Testis (tissue), 2 donors: ENCODE measurements at regions not wholly inside any gene's neighbourhood (a gene's known extent, or its start where the extent isn't known, plus 50 kb on each side); places are given as distances from the start of the nearest gene placed in this dataset.

ENCODE experiments used
- DNase-seq: peaks from one replicate; pipeline ENCODE4 v3.0.0-alpha.2; 2019
- H3K27ac ChIP-seq, 2 donors: fragments of 200-600 bp; sonication (generic); one replicate each; pipeline ENCODE4 v1.5.1; 2019
- H3K27me3 ChIP-seq: fragments of 200-600 bp; sonication (generic); one replicate; pipeline ENCODE4 v1.5.1; 2019
- H3K36me3 ChIP-seq: fragments of 200-600 bp; sonication (generic); one replicate; pipeline ENCODE4 v1.5.1; 2017; ENCODE audit warnings: low read depth; ENCODE audit errors: missing control alignments
- H3K4me1 ChIP-seq: fragments of 200-600 bp; sonication (generic); one replicate; pipeline ENCODE4 v1.5.1; 2019
- H3K4me3 ChIP-seq, 2 donors: fragments of 200-600 bp; sonication (generic); one replicate each; pipeline ENCODE4 v1.5.1; 2017 to 2019
- H3K9me3 ChIP-seq: fragments of 200-600 bp; sonication (generic); one replicate; pipeline ENCODE4 v1.5.1; 2017
- POLR2A ChIP-seq: fragments of 450-650 bp; IDR thresholded peaks from one replicate; pipeline ENCODE4 v1.6.1; 2017; ENCODE audit warnings: antibody characterized with exemption, mild to moderate bottlenecking, moderate library complexity
- WGBS, 2 donors: methylation state at CpG; one replicate each; pipeline ENCODE4 v1.1.5; 2018; 5-methylcytosine and 5-hydroxymethylcytosine counted together
- intact Hi-C: fragments of 100-400 bp; cut with DNase I; formaldehyde crosslinking; loops from one replicate; pipeline ENCODE4 v1.15.1; 2023; ENCODE audit warnings: low total_unique reads
- TF ChIP-seq, protein P1 (sequence below), 3 experiments: fragments of 450-650 bp in 2 of 3; fragments of 200-600 bp in 1 of 3; sonication (generic) in 1 of 3; IDR thresholded peaks; one replicate each; pipeline ENCODE4 v1.5.1; 2016 to 2019; ENCODE audit warnings: antibody characterized with exemption in 3 of 3, mild to moderate bottlenecking in 2 of 3, moderate library complexity in 1 of 3

DNA sequence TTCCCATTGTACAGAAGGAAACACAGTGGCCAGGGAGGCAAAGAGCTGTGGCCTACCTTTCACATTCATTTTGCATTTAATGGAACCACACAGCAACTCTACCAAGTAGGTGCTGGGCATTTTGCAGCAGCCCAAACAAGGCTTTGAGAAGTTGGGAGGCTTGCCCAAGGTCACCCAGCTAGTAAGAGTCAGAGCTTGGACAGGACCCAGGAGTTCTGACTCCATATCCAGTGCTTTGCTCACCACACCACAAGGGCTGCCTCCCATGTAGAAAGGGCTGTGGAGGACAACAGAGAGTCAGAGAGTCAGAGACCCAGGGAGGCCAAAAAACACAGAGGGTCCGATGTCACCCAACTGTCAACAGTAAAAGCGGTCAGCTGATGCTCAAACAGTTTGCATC lies 400.2 kb downstream of the BCL11B start:
- H3K27ac ChIP-seq, result no peak overlapping the region
- H3K9me3 ChIP-seq, result no peaks in the 10 kb centered on the region
- no peaks in the 10 kb centered on the region for H3K4me1 ChIP-seq
- WGBS, 2 donors, result 67 to 72% methylated on average over 2 of the region's 2 CpGs
- H3K27me3 ChIP-seq, result no peaks in the 10 kb centered on the region
- H3K36me3 ChIP-seq, result no peaks in the 10 kb centered on the region
- intact Hi-C loops, result no loop called here
- TF ChIP-seq, protein P1, sequence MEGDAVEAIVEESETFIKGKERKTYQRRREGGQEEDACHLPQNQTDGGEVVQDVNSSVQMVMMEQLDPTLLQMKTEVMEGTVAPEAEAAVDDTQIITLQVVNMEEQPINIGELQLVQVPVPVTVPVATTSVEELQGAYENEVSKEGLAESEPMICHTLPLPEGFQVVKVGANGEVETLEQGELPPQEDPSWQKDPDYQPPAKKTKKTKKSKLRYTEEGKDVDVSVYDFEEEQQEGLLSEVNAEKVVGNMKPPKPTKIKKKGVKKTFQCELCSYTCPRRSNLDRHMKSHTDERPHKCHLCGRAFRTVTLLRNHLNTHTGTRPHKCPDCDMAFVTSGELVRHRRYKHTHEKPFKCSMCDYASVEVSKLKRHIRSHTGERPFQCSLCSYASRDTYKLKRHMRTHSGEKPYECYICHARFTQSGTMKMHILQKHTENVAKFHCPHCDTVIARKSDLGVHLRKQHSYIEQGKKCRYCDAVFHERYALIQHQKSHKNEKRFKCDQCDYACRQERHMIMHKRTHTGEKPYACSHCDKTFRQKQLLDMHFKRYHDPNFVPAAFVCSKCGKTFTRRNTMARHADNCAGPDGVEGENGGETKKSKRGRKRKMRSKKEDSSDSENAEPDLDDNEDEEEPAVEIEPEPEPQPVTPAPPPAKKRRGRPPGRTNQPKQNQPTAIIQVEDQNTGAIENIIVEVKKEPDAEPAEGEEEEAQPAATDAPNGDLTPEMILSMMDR (IDR thresholded peaks at IDR 0.05), result no peak
- no peak for TF ChIP-seq POLR2A
- peak; percentile 79 for DNase-seq
- H3K4me3 ChIP-seq, result no peak overlapping the region

DNA sequence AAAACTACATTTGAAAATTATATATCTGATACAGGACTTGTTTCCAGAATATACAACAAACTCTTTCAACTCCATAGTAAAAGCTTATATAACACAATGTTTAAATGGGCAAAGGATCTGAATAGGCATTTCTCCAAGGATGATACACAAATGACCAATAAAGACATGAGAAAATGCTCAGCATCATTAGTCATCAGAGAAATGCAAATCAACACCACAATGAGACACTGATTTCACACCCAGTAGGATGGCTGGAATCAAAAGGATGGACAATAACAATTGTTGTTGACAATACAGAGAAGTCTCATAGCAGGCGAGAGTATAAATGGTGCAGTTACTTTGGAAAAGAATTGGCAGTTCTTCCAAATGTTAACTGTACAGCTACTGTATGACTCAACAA lies 394.9 kb downstream of the BCL11B start:
- no peaks in the 10 kb centered on the region for H3K4me1 ChIP-seq
- H3K4me3 ChIP-seq, result no peak overlapping the region
- TF ChIP-seq, protein P1 (IDR thresholded peaks at IDR 0.05), result no peak
- H3K36me3 ChIP-seq, result no peaks in the 10 kb centered on the region
- intact Hi-C loops, result no loop called here
- DNase-seq, result no peak
- 81 to 88% methylated on average over 1 of the region's 1 CpG for WGBS, 2 donors
- no peak overlapping the region for H3K27ac ChIP-seq
- H3K9me3 ChIP-seq, result no peaks in the 10 kb centered on the region
- H3K27me3 ChIP-seq, result no peaks in the 10 kb centered on the region

DNA sequence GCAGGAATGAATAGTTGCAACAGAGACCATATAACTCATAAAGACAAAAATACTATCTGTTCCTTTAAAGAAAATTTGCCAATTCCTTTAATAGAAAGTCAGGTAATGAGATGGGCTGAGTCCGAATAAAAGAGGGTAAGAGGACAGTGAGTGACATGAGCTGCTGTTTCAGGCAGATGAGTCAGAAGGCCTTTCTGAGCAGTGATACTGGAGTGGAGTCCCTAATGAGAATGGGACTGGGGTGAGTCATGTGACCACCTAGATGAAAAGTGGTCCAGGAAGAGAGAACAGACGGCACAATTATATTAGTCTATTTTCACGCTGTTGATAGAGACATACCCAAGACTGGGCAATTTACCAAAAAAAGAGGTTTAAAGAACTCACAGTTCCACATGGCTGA lies 393.7 kb downstream of the BCL11B start:
- Histone ChIP-seq H3K27me3 (no peaks in the 10 kb centered on the region), H3K36me3 (no peaks in the 10 kb centered on the region), H3K4me1 (no peaks in the 10 kb centered on the region), H3K4me3 (no peak overlapping the region), H3K9me3 (no peaks in the 10 kb centered on the region), H3K27ac (no peak overlapping the region)
- DNase-seq, result no peak
- 75 to 83% methylated on average over 3 of the region's 3 CpGs for WGBS, 2 donors
- no peak for TF ChIP-seq POLR2A
- TF ChIP-seq, protein P1 (IDR thresholded peaks at IDR 0.05), result no peak
- intact Hi-C loops, result no loop called here

DNA sequence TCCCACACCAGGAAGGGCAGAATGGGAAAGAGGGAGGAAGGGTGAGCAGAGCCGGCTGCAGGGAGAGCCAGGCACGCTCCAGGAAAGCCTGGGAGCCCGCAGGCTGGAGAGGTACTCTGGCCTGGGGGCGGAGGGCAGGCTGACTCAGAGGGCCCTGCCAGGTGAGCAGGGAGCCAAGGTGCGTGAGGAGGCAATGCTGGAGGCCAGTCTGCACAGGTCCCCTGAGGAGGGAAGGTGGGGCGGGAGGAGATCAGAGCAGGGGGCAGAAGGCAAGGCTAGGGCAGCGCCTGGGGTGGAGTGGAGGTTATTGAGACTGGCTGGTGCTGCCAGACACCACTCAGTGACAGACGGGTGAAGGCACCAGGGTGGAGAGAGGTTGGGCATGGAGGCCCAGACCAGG lies 385.0 kb downstream of the BCL11B start:
- intact Hi-C loops, result no loop called here
- no peak for DNase-seq
- no peak for TF ChIP-seq POLR2A
- TF ChIP-seq, protein P1 (IDR thresholded peaks at IDR 0.05), result no peak
- no peaks in the 10 kb centered on the region for H3K9me3 ChIP-seq
- no peak overlapping the region for H3K27ac ChIP-seq
- peaks cover 11% of the 10 kb centered on the region for H3K4me1 ChIP-seq
- H3K27me3 ChIP-seq, result no peaks in the 10 kb centered on the region
- no peak overlapping the region for H3K4me3 ChIP-seq
- no peaks in the 10 kb centered on the region for H3K36me3 ChIP-seq
- 92 to 99% methylated on average over 8 of the region's 8 CpGs for WGBS, 2 donors

DNA sequence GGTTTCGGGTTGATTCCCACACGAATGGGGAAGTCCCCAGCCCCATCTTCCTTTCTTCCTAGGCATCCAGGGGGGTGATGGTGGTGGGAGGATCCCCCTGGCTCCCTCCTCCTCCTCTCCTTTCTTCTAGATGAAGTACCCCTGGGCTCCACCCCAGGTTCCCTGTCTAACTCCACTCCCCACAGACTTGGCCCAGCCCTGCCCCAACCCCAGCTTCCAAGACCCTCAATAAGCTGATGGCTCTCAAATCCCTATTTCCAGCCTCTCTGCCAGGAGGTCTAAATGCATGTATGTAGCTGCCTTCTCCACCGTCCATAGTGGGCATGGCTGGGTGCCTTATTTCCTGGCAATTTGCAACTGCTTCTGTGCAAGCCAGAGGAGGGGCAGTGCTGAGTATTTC lies 383.7 kb downstream of the BCL11B start:
- Histone ChIP-seq H3K27ac (no peak overlapping the region), H3K4me3 (no peak overlapping the region), H3K4me1 (peaks cover 11% of the 10 kb centered on the region), H3K27me3 (no peaks in the 10 kb centered on the region), H3K9me3 (no peaks in the 10 kb centered on the region), H3K36me3 (no peaks in the 10 kb centered on the region)
- intact Hi-C loops, result no loop called here
- 73 to 82% methylated on average over 3 of the region's 3 CpGs for WGBS, 2 donors
- no peak for DNase-seq
- no peak for TF ChIP-seq POLR2A
- TF ChIP-seq, protein P1 (IDR thresholded peaks at IDR 0.05), result no peak
